Activated naive CD4-positive, alpha-beta T cell treated with anti-CD3 and anti-CD28 coated beads for 36 hours (primary cell): ENCODE measurements at regions not wholly inside any gene's neighbourhood (a gene's known extent, or its start where the extent isn't known, plus 50 kb on each side); places are given as distances from the start of the nearest gene placed in this dataset.
"Not testable (repeated sequence)": the region's sequence is repeated elsewhere in the genome, so short reads cannot be mapped to it uniquely, and the experiment has no call there.

Experiments used
- CTCF ChIA-PET: fragments of 350-600 bp; sonication (Branson Sonifier 250); formaldehyde crosslinking; loops from one replicate; lab custom pipeline; 2021; ENCODE audit warnings: antibody characterized with exemption; lab: Charles Lee
- DNase-seq: peaks from one replicate; pipeline ENCODE4 v3.0.0-alpha.2; 2020
- H3K27ac Mint-ChIP-seq: one replicate; pipeline ENCODE4 v1.8.0; 2021; ENCODE audit warnings: mild to moderate bottlenecking, mixed read lengths
- H3K27me3 Mint-ChIP-seq: one replicate; pipeline ENCODE4 v1.8.0; 2021; ENCODE audit warnings: low read depth, mixed read lengths
- H3K36me3 Mint-ChIP-seq: one replicate; pipeline ENCODE4 v1.8.0; 2021; ENCODE audit warnings: low read depth, mixed read lengths
- H3K4me1 Mint-ChIP-seq: one replicate; pipeline ENCODE4 v1.8.0; 2021; ENCODE audit warnings: low read depth, mixed read lengths
- H3K4me3 Mint-ChIP-seq: one replicate; pipeline ENCODE4 v1.8.0; 2021; ENCODE audit warnings: mild to moderate bottlenecking, moderate library complexity, mixed read lengths
- H3K9me3 Mint-ChIP-seq: one replicate; pipeline ENCODE4 v1.8.0; 2021; ENCODE audit warnings: mixed read lengths
- intact Hi-C: fragments of 100-400 bp; cut with micrococcal nuclease; formaldehyde crosslinking; loops from one replicate; pipeline ENCODE4 v1.15.1; 2023

DNA sequence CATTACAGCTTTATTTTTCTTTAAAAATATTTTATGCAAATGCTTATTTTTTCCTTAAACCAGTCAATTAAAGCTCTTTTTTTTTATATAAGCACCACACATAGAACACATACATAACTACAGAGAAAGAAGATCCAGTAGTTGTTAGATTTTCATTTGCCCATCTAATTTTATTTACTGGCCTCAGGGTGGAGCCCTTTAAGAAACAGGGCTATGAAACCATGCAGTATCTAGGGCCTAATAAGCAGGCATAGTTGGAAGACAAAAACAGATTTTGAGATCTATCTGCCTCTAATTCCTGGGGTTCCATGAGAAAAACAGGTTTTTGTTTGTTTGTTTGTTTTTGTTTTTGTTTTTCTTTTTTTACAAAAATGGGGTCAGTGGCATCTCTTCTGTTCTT lies 120.6 kb downstream of the BCHE start:
- Mint-ChIP-seq H3K27me3 (no peaks in the 10 kb centered on the region), H3K9me3 (peaks cover 4% of the 10 kb centered on the region), H3K36me3 (no peaks in the 10 kb centered on the region), H3K4me1 (no peaks in the 10 kb centered on the region), H3K27ac (no peak overlapping the region), H3K4me3 (no peak overlapping the region)
- intact Hi-C loops = no loop called here
- CTCF ChIA-PET = interaction anchor here (0.6 kb wide), 1 partner anchor 1203 kb away, joined by 3 read pairs; no protein-coding TSS in a partner anchor
- no peak for DNase-seq

DNA sequence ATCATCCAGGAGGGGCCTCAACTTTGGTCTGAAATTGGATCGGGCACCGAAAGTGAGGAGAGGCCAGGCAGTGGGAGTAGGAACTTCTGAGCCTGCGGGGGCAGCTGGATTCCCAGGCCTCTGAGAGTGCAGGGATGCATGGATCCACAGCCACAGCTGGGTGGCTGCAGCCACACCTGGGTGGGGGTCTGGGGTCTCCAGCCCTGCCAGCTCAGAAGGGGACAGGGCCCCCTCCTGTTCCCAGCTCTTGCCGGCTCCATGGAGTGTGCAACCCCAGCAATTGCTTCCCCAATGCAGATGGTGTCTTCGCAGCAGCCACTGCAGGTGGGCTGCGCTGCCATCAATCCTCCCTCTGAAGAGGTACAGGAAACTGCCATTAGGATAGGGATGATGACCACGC lies 123.7 kb downstream of the BCHE start:
- no peak overlapping the region for H3K27ac Mint-ChIP-seq
- DNase-seq = no peak
- no peak overlapping the region for H3K4me3 Mint-ChIP-seq
- intact Hi-C loops = no loop called here
- CTCF ChIA-PET = no interaction called here
- H3K9me3 Mint-ChIP-seq = peaks cover 2% of the 10 kb centered on the region
- no peaks in the 10 kb centered on the region for H3K4me1 Mint-ChIP-seq
- H3K36me3 Mint-ChIP-seq = no peaks in the 10 kb centered on the region
- H3K27me3 Mint-ChIP-seq = no peaks in the 10 kb centered on the region

DNA sequence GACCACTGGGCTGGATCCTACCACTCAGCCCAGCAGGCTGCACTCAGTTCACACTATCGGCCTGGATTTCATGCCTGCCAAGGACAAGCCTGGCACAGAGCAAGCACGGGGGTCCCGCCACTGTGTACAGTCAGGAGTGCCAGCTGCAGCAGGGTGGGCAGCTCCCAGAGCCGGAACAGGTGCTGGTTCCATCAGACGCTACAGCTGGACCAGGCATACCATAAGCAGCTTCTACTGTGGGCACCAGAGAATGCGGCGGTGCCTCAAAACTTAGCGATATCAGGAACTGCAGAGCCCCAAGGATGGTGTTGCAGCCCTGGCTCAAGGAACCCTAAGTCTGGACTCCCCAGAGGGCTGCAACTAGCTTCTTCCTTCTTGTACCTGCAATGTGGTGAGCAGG lies 124.8 kb downstream of the BCHE start:
- Mint-ChIP-seq H3K4me1 (no peaks in the 10 kb centered on the region), H3K36me3 (no peaks in the 10 kb centered on the region), H3K9me3 (peaks cover 2% of the 10 kb centered on the region), H3K27me3 (no peaks in the 10 kb centered on the region), H3K4me3 (no peak overlapping the region), H3K27ac (no peak overlapping the region)
- intact Hi-C loops = no loop called here
- CTCF ChIA-PET = no interaction called here
- no peak for DNase-seq

- no peak for DNase-seq
- Mint-ChIP-seq H3K9me3 (peaks cover 6% of the 10 kb centered on the region), H3K36me3 (no peaks in the 10 kb centered on the region), H3K4me3 (no peak overlapping the region), H3K27me3 (no peaks in the 10 kb centered on the region), H3K4me1 (no peaks in the 10 kb centered on the region), H3K27ac (no peak overlapping the region)
- CTCF ChIA-PET = no interaction called here
- intact Hi-C loops = no loop called here
Measured at GRCh38 chr3:165697910-165698309, 139.3 kb downstream of the BCHE start.

DNA sequence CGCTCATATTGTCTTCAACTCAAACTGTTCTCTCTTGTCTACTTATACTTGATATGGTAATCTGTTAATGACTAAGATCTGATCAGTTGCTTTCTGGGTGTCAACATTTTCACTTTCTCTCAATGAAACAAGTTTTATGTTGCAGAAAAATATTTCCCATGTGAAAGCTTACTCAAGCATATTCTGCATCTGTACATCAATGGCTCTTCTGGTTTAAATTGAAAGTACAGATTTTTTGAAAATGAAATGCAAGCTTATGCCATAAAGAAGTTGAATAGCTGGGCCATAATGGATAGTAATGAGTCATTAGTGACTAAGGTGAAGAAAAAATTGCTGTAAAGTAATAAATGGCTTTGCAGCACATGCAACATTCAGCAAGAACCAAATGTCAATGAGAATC lies 140.7 kb downstream of the BCHE start:
- Mint-ChIP-seq H3K4me1 (no peaks in the 10 kb centered on the region), H3K4me3 (no peak overlapping the region), H3K27ac (no peak overlapping the region), H3K36me3 (no peaks in the 10 kb centered on the region), H3K27me3 (no peaks in the 10 kb centered on the region), H3K9me3 (peaks cover 11% of the 10 kb centered on the region)
- DNase-seq = no peak
- CTCF ChIA-PET = no interaction called here
- intact Hi-C loops = no loop called here

DNA sequence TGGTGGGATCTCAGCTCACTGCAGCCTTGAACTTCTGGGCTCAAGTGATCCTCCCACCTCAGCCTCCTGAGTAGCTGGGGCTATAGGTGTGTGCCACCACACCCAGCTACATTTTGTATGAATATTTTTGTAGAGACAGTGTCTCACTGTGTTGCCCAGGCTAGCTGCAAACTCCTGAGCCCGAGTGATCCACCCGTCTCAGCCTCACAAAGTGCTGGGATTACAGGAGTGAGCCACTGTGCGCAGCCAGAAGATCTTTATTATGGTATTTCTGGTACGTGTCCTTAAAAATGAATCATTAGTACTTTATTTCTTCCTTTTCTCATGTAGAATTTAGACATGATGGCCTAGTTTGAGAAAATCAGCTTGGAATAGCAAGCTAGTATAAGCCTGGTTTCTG lies 153.3 kb downstream of the BCHE start:
- Mint-ChIP-seq H3K36me3 (no peaks in the 10 kb centered on the region), H3K4me3 (no peak overlapping the region), H3K9me3 (peaks cover 2% of the 10 kb centered on the region), H3K27ac (no peak overlapping the region), H3K4me1 (no peaks in the 10 kb centered on the region), H3K27me3 (no peaks in the 10 kb centered on the region)
- CTCF ChIA-PET = no interaction called here
- intact Hi-C loops = no loop called here
- DNase-seq = no peak

DNA sequence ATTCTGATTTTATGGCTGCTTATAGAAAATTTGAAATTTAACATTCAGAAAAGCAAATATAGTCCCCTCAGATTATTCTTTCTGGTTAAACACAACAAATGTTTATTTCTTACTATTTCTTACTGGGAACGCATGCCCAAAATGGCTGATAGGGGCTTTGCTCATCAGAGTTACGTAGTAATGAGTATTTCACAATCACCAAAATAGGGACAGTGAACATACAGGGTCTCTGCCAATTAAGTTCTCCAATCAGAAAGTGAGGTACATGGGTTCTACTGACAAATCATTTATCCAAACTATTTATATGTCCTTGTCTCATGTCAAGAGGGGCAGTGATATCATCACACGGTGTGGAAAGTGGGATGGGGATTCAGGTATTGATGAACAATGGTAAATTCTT lies 154.5 kb downstream of the BCHE start:
- CTCF ChIA-PET = no interaction called here
- no peaks in the 10 kb centered on the region for H3K27me3 Mint-ChIP-seq
- H3K36me3 Mint-ChIP-seq = no peaks in the 10 kb centered on the region
- intact Hi-C loops = no loop called here
- H3K9me3 Mint-ChIP-seq = peaks cover 2% of the 10 kb centered on the region
- no peak overlapping the region for H3K4me3 Mint-ChIP-seq
- H3K27ac Mint-ChIP-seq = no peak overlapping the region
- H3K4me1 Mint-ChIP-seq = no peaks in the 10 kb centered on the region
- DNase-seq = no peak

DNA sequence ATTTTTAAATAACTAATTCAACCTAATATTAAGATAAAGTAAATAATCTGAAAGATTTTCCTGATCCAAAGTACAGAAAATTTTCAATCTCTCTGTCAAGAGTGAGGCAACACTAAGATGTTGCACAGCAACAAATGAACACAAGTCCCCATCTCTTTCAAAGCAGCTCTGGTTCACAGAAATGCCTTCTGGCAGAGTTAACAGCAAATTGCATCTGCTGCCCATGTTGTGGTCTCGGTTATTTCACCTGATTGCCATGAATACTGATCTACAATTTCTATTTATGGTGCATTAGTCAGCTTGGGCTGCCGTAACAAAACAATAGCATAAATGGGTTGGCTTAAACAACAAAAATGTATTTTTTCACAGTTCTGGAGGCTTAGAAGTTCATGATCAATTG lies 167.3 kb downstream of the BCHE start:
- intact Hi-C loops = no loop called here
- Mint-ChIP-seq H3K4me1 (no peaks in the 10 kb centered on the region), H3K36me3 (no peaks in the 10 kb centered on the region), H3K27ac (no peak overlapping the region), H3K4me3 (no peak overlapping the region), H3K27me3 (no peaks in the 10 kb centered on the region), H3K9me3 (peaks cover 20% of the 10 kb centered on the region)
- no peak for DNase-seq
- CTCF ChIA-PET = no interaction called here

DNA sequence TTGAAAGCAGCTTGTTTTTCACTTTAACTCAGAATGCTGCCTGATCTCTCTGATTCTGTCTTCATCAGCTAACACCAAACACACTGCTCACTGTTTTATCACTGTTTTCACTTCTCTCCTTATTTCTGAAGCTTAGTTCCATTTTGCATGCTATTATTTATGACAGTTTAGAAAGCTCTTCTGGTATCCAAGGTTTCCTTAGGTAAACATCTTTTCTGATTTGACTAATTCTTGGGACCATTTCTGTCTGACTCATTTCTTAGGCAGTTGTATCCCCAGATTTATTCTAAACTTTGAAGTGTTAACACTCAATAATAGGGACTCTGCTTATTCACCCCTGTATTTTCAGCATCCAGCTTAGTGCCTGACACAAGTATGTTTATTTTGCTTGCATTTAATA lies 167.7 kb downstream of the BCHE start:
- H3K4me3 Mint-ChIP-seq = no peak overlapping the region
- H3K36me3 Mint-ChIP-seq = no peaks in the 10 kb centered on the region
- no peak overlapping the region for H3K27ac Mint-ChIP-seq
- no peaks in the 10 kb centered on the region for H3K4me1 Mint-ChIP-seq
- CTCF ChIA-PET = no interaction called here
- peaks cover 15% of the 10 kb centered on the region for H3K9me3 Mint-ChIP-seq
- intact Hi-C loops = no loop called here
- H3K27me3 Mint-ChIP-seq = no peaks in the 10 kb centered on the region
- no peak for DNase-seq

DNA sequence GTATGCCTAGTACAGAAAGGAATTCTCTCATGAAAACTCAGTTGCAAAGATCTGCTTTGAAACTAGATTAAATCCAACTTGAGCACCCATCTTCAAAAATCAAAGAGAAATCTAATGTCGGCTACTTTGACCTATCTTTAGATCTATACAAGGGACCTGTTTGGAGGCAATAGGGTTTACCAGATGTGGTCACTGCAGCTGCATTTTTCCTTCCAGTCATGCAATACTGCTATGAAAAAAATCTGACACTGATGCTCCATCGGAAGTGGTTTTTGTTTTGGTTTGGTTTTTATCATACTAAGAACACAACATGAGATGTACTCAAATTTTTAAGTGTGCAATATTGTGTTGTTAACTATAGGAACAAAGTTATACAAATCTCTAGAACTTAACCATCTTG lies 169.5 kb downstream of the BCHE start:
- H3K36me3 Mint-ChIP-seq = no peaks in the 10 kb centered on the region

DNA sequence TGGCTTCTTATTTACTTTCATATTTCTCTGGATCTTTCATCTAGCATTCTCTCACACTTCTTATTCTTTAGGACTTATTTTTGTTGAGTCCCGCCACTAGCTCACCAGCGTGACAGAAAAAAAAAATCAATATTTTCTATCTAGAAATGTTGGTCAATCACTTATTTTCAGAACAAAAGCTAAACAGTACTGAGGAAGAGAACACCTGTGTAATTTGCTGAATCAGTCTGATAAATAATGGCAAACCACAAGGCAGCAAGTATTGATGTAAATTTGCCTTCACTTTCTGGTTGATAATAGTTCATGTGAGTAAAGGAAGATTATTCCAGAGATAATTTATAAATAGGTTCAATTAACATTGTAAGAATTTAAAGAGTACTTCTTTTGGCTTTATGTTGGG lies 179.2 kb downstream of the BCHE start:
- Mint-ChIP-seq H3K9me3 (peaks cover 10% of the 10 kb centered on the region), H3K27me3 (no peaks in the 10 kb centered on the region), H3K4me3 (no peak overlapping the region), H3K36me3 (no peaks in the 10 kb centered on the region), H3K4me1 (no peaks in the 10 kb centered on the region), H3K27ac (no peak overlapping the region)
- CTCF ChIA-PET = interaction anchor here (0.7 kb wide), 1 partner anchor 22 kb away, joined by 3 read pairs; no protein-coding TSS in a partner anchor
- DNase-seq = no peak
- intact Hi-C loops = no loop called here

More for the DNA sequence above, 169.5 kb downstream of the BCHE start:
- Mint-ChIP-seq H3K4me3 (no peak overlapping the region), H3K27ac (no peak overlapping the region), H3K9me3 (peaks cover 12% of the 10 kb centered on the region), H3K4me1 (no peaks in the 10 kb centered on the region), H3K27me3 (no peaks in the 10 kb centered on the region)
- no peak for DNase-seq
- intact Hi-C loops = no loop called here
- CTCF ChIA-PET = no interaction called here

GRCh38 chr3:165653130-165653778 lies 184.0 kb downstream of the BCHE start:
- Mint-ChIP-seq H3K9me3 (peaks cover 11% of the 10 kb centered on the region), H3K27me3 (no peaks in the 10 kb centered on the region), H3K4me3 (no peak overlapping the region), H3K4me1 (no peaks in the 10 kb centered on the region), H3K36me3 (no peaks in the 10 kb centered on the region), H3K27ac (no peak overlapping the region)
- CTCF ChIA-PET = no interaction called here
- intact Hi-C loops = no loop called here
- no peak for DNase-seq

- H3K27me3 Mint-ChIP-seq, H3K4me1 Mint-ChIP-seq, H3K27ac Mint-ChIP-seq, intact Hi-C loops, H3K9me3 Mint-ChIP-seq, CTCF ChIA-PET, DNase-seq, H3K4me3 Mint-ChIP-seq, H3K36me3 Mint-ChIP-seq: not testable (repeated sequence)
Measured at GRCh38 chr3:165649282-165649681, 187.9 kb downstream of the BCHE start.
